Colonic mucosa (tissue), 4 donors: ENCODE measurements at regions not wholly inside any gene's neighbourhood (a gene's known extent, or its start where the extent isn't known, plus 50 kb on each side); places are given as distances from the start of the nearest gene placed in this dataset.

ENCODE experiments used
- DNase-seq: peaks from one replicate; pipeline ENCODE4 v3.0.0-alpha.2; 2020
- H3K27ac ChIP-seq: fragments of 200-600 bp; one replicate; pipeline ENCODE4 v1.8.0; 2021
- H3K27me3 ChIP-seq: fragments of 200-600 bp; one replicate; pipeline ENCODE4 v1.8.0; 2021
- H3K36me3 ChIP-seq: fragments of 200-600 bp; one replicate; pipeline ENCODE4 v1.8.0; 2021
- H3K4me1 ChIP-seq: fragments of 200-600 bp; one replicate; pipeline ENCODE4 v1.8.0; 2021; ENCODE audit warnings: mild to moderate bottlenecking
- H3K4me3 ChIP-seq: fragments of 200-600 bp; one replicate; pipeline ENCODE4 v1.8.0; 2021
- H3K9ac ChIP-seq, 2 donors: one replicate each; pipeline ENCODE4 v1.7.0; 2013; ENCODE audit warnings: control low read depth in 2 of 2, low read depth in 2 of 2, low read length in 2 of 2
- H3K9me3 ChIP-seq: fragments of 200-600 bp; one replicate; pipeline ENCODE4 v1.8.0; 2021
- CTCF ChIP-seq: fragments of 200-600 bp; IDR thresholded peaks from one replicate; pipeline ENCODE4 v1.8.0; 2022; ENCODE audit warnings: antibody characterized with exemption, mild to moderate bottlenecking
- intact Hi-C: fragments of 100-400 bp; cut with DNase I; formaldehyde crosslinking; loops from one replicate; pipeline ENCODE4 v1.14.1; 2022
- donor health status: healthy.
- donor health status: DM: no; HTN: no; CAD: no.
- donor health status: DM: no; HTN: no; CAD: no.

GRCh38 chr2:220227266-220227920, 600.0 kb downstream of the SLC4A3 start:
- no peak for TF ChIP-seq CTCF
- DNase-seq = no peak
- Histone ChIP-seq H3K36me3 (no peaks in the 10 kb centered on the region), H3K4me3 (no peak overlapping the region), H3K27me3 (no peaks in the 10 kb centered on the region), H3K4me1 (no peaks in the 10 kb centered on the region), H3K27ac (no peak overlapping the region), H3K9me3 (no peaks in the 10 kb centered on the region), H3K9ac (no peak overlapping the region)
- intact Hi-C loops = no loop called here

- no peak for DNase-seq
- H3K27ac ChIP-seq = no peak overlapping the region
- H3K27me3 ChIP-seq = no peaks in the 10 kb centered on the region
- intact Hi-C loops = no loop called here
- H3K9me3 ChIP-seq = no peaks in the 10 kb centered on the region
- TF ChIP-seq CTCF = no peak
- no peak overlapping the region for H3K4me3 ChIP-seq
- H3K4me1 ChIP-seq = no peaks in the 10 kb centered on the region
- no peak overlapping the region for H3K9ac ChIP-seq
- H3K36me3 ChIP-seq = no peaks in the 10 kb centered on the region
Observed at GRCh38 chr2:220228310-220229006, 601.0 kb downstream of the SLC4A3 start.

DNA sequence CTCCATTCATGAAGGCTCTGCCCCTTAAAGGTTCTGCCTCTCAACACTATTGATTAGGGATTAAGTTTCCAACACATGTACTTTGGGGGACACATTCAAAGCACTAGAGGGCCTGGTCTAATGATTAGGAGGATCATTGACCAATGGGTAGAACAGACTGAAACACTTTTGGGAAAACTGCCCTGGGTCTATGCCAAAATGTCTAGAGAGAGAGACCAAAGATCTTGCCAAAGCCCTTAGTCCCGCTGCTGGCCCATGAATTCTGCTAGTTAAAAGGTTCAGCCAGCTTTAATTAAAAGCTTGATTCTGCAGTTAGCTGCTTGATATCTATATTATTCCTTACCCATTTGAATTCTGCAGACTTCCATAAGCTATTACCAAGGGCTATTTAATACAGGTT, 613.2 kb downstream of the SLC4A3 start:
- no peaks in the 10 kb centered on the region for H3K27me3 ChIP-seq
- no peak for TF ChIP-seq CTCF
- no peak overlapping the region for H3K27ac ChIP-seq
- no peak overlapping the region for H3K9ac ChIP-seq
- no peaks in the 10 kb centered on the region for H3K9me3 ChIP-seq
- no peaks in the 10 kb centered on the region for H3K36me3 ChIP-seq
- intact Hi-C loops = no loop called here
- H3K4me1 ChIP-seq = no peaks in the 10 kb centered on the region
- H3K4me3 ChIP-seq = no peak overlapping the region
- no peak for DNase-seq

- H3K4me3 ChIP-seq = no peak overlapping the region
- no peaks in the 10 kb centered on the region for H3K27me3 ChIP-seq
- H3K9ac ChIP-seq = no peak overlapping the region
- no peaks in the 10 kb centered on the region for H3K36me3 ChIP-seq
- no peaks in the 10 kb centered on the region for H3K4me1 ChIP-seq
- DNase-seq = no peak
- intact Hi-C loops = no loop called here
- no peak overlapping the region for H3K27ac ChIP-seq
- TF ChIP-seq CTCF = no peak
- H3K9me3 ChIP-seq = no peaks in the 10 kb centered on the region
Observed at GRCh38 chr2:220241423-220241822, 614.0 kb downstream of the SLC4A3 start.

DNA sequence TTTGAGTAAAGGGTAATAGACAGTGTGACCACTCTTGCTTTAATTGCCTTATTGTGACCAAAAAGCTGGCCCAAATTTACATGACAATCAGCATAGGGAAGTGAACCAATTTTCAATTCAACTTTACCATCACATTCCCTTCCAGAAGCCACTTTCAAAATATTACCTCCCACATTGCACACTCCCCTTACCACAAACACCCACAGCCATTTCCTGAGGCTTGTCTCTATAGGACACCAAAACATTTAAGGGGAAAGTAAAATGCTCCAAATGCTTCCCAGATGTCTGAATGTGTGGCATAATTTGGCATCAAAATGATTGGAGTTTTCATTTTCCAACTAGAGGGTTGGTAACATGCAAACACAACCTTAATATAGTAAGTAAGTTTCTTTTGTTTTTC, 616.1 kb downstream of the SLC4A3 start:
- no peak overlapping the region for H3K9ac ChIP-seq
- no peak overlapping the region for H3K4me3 ChIP-seq
- H3K27ac ChIP-seq = no peak overlapping the region
- H3K27me3 ChIP-seq = no peaks in the 10 kb centered on the region
- H3K36me3 ChIP-seq = no peaks in the 10 kb centered on the region
- H3K9me3 ChIP-seq = no peaks in the 10 kb centered on the region
- DNase-seq = no peak
- no peaks in the 10 kb centered on the region for H3K4me1 ChIP-seq
- intact Hi-C loops = no loop called here
- TF ChIP-seq CTCF = no peak
